IMR-90 (cell line): ENCODE measurements at regions not wholly inside any gene's neighbourhood (a gene's known extent, or its start where the extent isn't known, plus 50 kb on each side); places are given as distances from the start of the nearest gene placed in this dataset.

ENCODE experiments used
- BHLHE40 ChIP-seq: fragments of 150-350 bp; IDR thresholded peaks from 2 replicates; pipeline ENCODE4 v1.6.1; 2016; ENCODE audit warnings: mild to moderate bottlenecking, low read depth, low read length
- CEBPB ChIP-seq: IDR thresholded peaks from 2 replicates; pipeline ENCODE4 v1.6.1; 2012; ENCODE audit warnings: low read depth, low read length, improper control_type of control experiment
- CHD1 ChIP-seq: IDR thresholded peaks from 2 replicates; pipeline ENCODE4 v1.6.1; 2012; ENCODE audit warnings: low read depth, low read length, improper control_type of control experiment
- CTCF ChIP-seq: conservative IDR thresholded peaks from 2 replicates; pipeline ENCODE4 v1.5.1; 2012; ENCODE audit warnings: mild to moderate bottlenecking, low read depth, low read length, improper control_type of control experiment
- FOS ChIP-seq: fragments of 150-350 bp; IDR thresholded peaks from 2 replicates; pipeline ENCODE4 v1.6.1; 2016; ENCODE audit warnings: low read depth, low read length
- MAFK ChIP-seq: IDR thresholded peaks from 2 replicates; pipeline ENCODE4 v1.6.1; 2012; ENCODE audit warnings: low read depth, low read length, improper control_type of control experiment
- MXI1 ChIP-seq: IDR thresholded peaks from 2 replicates; pipeline ENCODE4 v1.6.1; 2012; ENCODE audit warnings: low read depth, mild to moderate bottlenecking, low read length, moderate library complexity, borderline replicate concordance
- NFE2L2 ChIP-seq: fragments of 150-350 bp; IDR thresholded peaks from 2 replicates; pipeline ENCODE4 v1.6.1; 2016; ENCODE audit warnings: low read depth, mild to moderate bottlenecking, low read length
- POLR2A ChIP-seq: IDR thresholded peaks from 2 replicates; pipeline ENCODE4 v1.6.1; 2012; ENCODE audit warnings: mild to moderate bottlenecking, low read depth, low read length
- RAD21 ChIP-seq: IDR thresholded peaks from 2 replicates; pipeline ENCODE4 v1.6.1; 2012; ENCODE audit warnings: low read length, improper control_type of control experiment
- RCOR1 ChIP-seq: IDR thresholded peaks from 2 replicates; pipeline ENCODE4 v1.6.1; 2012; ENCODE audit warnings: mild to moderate bottlenecking, low read length, improper control_type of control experiment; ENCODE audit not compliant: insufficient replicate concordance
- RFX5 ChIP-seq: IDR thresholded peaks from 2 replicates; pipeline ENCODE4 v1.8.0; 2012; ENCODE audit warnings: low read depth, mild to moderate bottlenecking, low read length, moderate library complexity
- SMC3 ChIP-seq: fragments of 150-350 bp; IDR thresholded peaks from 2 replicates; pipeline ENCODE4 v1.6.1; 2016; ENCODE audit warnings: low read depth, mild to moderate bottlenecking, antibody characterized with exemption, low read length, moderate library complexity
- USF2 ChIP-seq: fragments of 150-350 bp; IDR thresholded peaks from 2 replicates; pipeline ENCODE4 v1.6.1; 2017; ENCODE audit warnings: mild to moderate bottlenecking, antibody characterized with exemption, low read length, low read depth

GRCh38 chr6:87922947-87923330 lies 124.7 kb upstream of the SPACA1 start:
- TF ChIP-seq POLR2A (no peak), CTCF (no peak), USF2 (no peak), CEBPB (no peak), SMC3 (no peak), FOS (no peak), CHD1 (no peak), BHLHE40 (no peak), RCOR1 (no peak), RAD21 (no peak), MXI1 (no peak), RFX5 (no peak), MAFK (no peak), NFE2L2 (no peak)
